ENCODE measurements at regions not wholly inside any gene's neighbourhood (a gene's known extent, or its start where the extent isn't known, plus 50 kb on each side); places are given as distances from the start of the nearest gene placed in this dataset.

GRCh38 chr3:23152989-23153388 lies 50.1 kb upstream of the UBE2E2 start:
- H3K4me3 ChIP-seq (ENCODE audit: extremely low read depth in 1 of 4, insufficient read depth in 2 of 4, low read depth in 3 of 4, low read length in 4 of 4) = no peak overlapping the region
- H4K5ac ChIP-seq (ENCODE audit: insufficient read length, low read depth, low read length) = no peak overlapping the region
- no peak overlapping the region for H3K18ac ChIP-seq (ENCODE audit: extremely low read depth, low read length)
- no peak overlapping the region for H2BK5ac ChIP-seq (ENCODE audit: low read depth, low read length)
- no peaks in the 10 kb centered on the region for H3K79me2 ChIP-seq (ENCODE audit: control insufficient read depth in 1 of 2, insufficient read depth in 2 of 2, low read length in 2 of 2)
- H3K23me2 ChIP-seq (ENCODE audit: low read depth, low read length) = no peaks in the 10 kb centered on the region
- H3K79me1 ChIP-seq (ENCODE audit: low read depth, low read length) = no peaks in the 10 kb centered on the region
- no peak for TF ChIP-seq ZNF274 (IDR thresholded peaks at IDR 0.05; ENCODE audit: borderline replicate concordance, extremely low read depth, low read length)
- ChIA-PET CTCF (ENCODE audit: partially characterized antibody) (interaction anchor here (0.6 to 1.7 kb wide), 3 partner anchors 10 to 844 kb away, joined by 3 to 5 read pairs (median 3); no protein-coding TSS in a partner anchor), POLR2A (ENCODE audit: partially characterized antibody) (no interaction called here)
- no peaks in the 10 kb centered on the region for H3K27me3 ChIP-seq (replicated peaks in 1 of 4; ENCODE audit: control insufficient read depth in 3 of 4, extremely low read depth in 1 of 4, insufficient read depth in 3 of 4, low read length in 3 of 4)
- H4K20me1 ChIP-seq (replicated peaks in 1 of 2; ENCODE audit: control insufficient read depth in 1 of 2, insufficient read depth in 2 of 2, low read length in 2 of 2) = no peaks in the 10 kb centered on the region
- H3K9ac ChIP-seq (replicated peaks in 1 of 4; ENCODE audit: extremely low read depth in 1 of 4, low read depth in 3 of 4, low read length in 3 of 4) = no peak overlapping the region
- no peak for DNase-seq (ENCODE audit: low read depth in 1 of 2, low spot score in 2 of 2)
- no peak overlapping the region for H2AK5ac ChIP-seq (ENCODE audit: low read depth, low read length)
- no peak overlapping the region for H3K27ac ChIP-seq (ENCODE audit: low read depth, low read length)
- H3K23ac ChIP-seq (ENCODE audit: insufficient read length) = no peak overlapping the region
- no peak overlapping the region for H3K56ac ChIP-seq (replicated peaks; ENCODE audit: insufficient read length, low read depth, low read length)
- H3K9me3 ChIP-seq (ENCODE audit: insufficient read depth in 2 of 2, low read depth in 1 of 2, low read length in 1 of 2) = 0 out of 4 replicates have a peak, but pooled peaks cover 0 to 3% of the 10 kb centered on the region in 2 experiments
- H2BK15ac ChIP-seq (ENCODE audit: low read length) = no peak overlapping the region
- peaks cover 0 to 3% (median 0%) of the 10 kb centered on the region in 4 experiments; a peak in 1 of 7 replicates for H3K4me1 ChIP-seq (replicated peaks in 1 of 4; ENCODE audit: control insufficient read depth in 3 of 4, insufficient read depth in 4 of 4, low read length in 3 of 4)
- H4K91ac ChIP-seq (replicated peaks; ENCODE audit: insufficient read length, low read length) = no peak overlapping the region
- H3K4ac ChIP-seq (replicated peaks; ENCODE audit: insufficient read length, low read depth, low read length) = no peak overlapping the region
- H3K14ac ChIP-seq (ENCODE audit: insufficient read length) = no peak overlapping the region
- H4K8ac ChIP-seq (ENCODE audit: extremely low read depth, insufficient read depth, low read length) = no peak overlapping the region
- no peak overlapping the region; a peak in 1 of 4 replicates for H3K4me2 ChIP-seq (ENCODE audit: insufficient read depth in 1 of 2, low read depth in 2 of 2, low read length in 2 of 2)
- no peaks in the 10 kb centered on the region for H3K36me3 ChIP-seq (ENCODE audit: control insufficient read depth in 2 of 4, insufficient read depth in 4 of 4, low read length in 3 of 4)
- no peak for FAIRE-seq
- H2BK12ac ChIP-seq (ENCODE audit: low read depth, low read length) = no peak overlapping the region
- H2AFZ ChIP-seq (ENCODE audit: low read length) = no peak overlapping the region; the same call in 1 of the 2 replicates
- H2BK120ac ChIP-seq (replicated peaks; ENCODE audit: low read depth, low read length) = no peak overlapping the region
- H2BK20ac ChIP-seq (ENCODE audit: low read length) = no peak overlapping the region

All from H1 (cell line).